SK-N-MC (cell line): ENCODE measurements at regions not wholly inside any gene's neighbourhood (a gene's known extent, or its start where the extent isn't known, plus 50 kb on each side); places are given as distances from the start of the nearest gene placed in this dataset.
"Not testable (repeated sequence)": the region's sequence is repeated elsewhere in the genome, so short reads cannot be mapped to it uniquely, and the experiment has no call there.

ENCODE experiments used
- DNase-seq: peaks from one replicate; pipeline ENCODE4 v3.0.0-alpha.2; 2011; ENCODE audit warnings: low read depth, low spot score
- H3K27ac ChIP-seq: fragments of 200-600 bp; sonication (generic); 2 replicates; pipeline ENCODE4 v1.5.1; 2016; ENCODE audit warnings: mixed run types
- H3K36me3 ChIP-seq: fragments of 200-600 bp; sonication (generic); 2 replicates; pipeline ENCODE4 v1.6.1; 2017; ENCODE audit warnings: antibody characterized with exemption, low read length, mixed read lengths; ENCODE audit not compliant: insufficient read depth
- H3K4me3 ChIP-seq: fragments of 200-600 bp; sonication (generic); 2 replicates; pipeline ENCODE4 v1.5.1; 2016
- H3K9ac ChIP-seq: fragments of 200-600 bp; sonication (generic); 2 replicates; pipeline ENCODE4 v1.8.0; 2017; ENCODE audit warnings: mixed run types, mixed read lengths; ENCODE audit not compliant: insufficient read length
- H3K9me3 ChIP-seq: fragments of 200-600 bp; sonication (generic); 2 replicates; pipeline ENCODE4 v1.6.1; 2017; ENCODE audit warnings: low read depth, mild to moderate bottlenecking, antibody characterized with exemption, low read length, moderate library complexity, mixed read lengths
- EZH2 ChIP-seq: fragments of 200-600 bp; sonication (generic); IDR thresholded peaks from one replicate; pipeline ENCODE4 v1.6.1; 2017; ENCODE audit warnings: antibody characterized with exemption
- FOXP2 ChIP-seq: optimal IDR thresholded peaks from 2 replicates; pipeline ENCODE3; 2011; ENCODE audit warnings: mild to moderate bottlenecking, moderate library complexity; ENCODE audit not compliant: insufficient read depth; ENCODE audit errors: extremely low read length, control extremely low read depth
- POLR2AphosphoS5 ChIP-seq: IDR thresholded peaks from 2 replicates; pipeline ENCODE4 v1.6.1; 2012; ENCODE audit warnings: mild to moderate bottlenecking, low read depth, low read length, borderline replicate concordance

DNA sequence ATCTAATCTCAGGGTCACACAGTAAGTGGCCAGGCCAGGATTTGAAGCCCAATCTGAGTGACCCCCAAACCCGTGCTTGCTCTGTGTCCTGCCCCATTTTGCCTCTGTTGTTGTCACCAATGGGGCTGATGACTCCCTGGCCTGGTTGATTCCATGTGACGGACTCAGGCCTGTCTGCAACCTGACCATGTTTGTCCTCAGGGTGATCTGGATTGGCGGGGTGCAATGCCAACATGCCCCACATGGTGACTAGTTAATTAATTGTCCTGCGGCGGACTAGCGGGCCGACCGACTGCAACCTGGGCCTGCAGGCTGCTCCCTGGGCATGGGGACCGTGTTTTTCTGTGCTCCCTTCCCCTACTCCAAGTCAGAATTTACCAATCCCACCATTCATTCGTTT lies 256.3 kb downstream of the MATN1 start:
- no peak for DNase-seq
- H3K36me3 ChIP-seq = no peaks in the 10 kb centered on the region
- no peak overlapping the region for H3K27ac ChIP-seq
- H3K4me3 ChIP-seq = no peak overlapping the region
- no peak overlapping the region for H3K9ac ChIP-seq
- H3K9me3 ChIP-seq = no peaks in the 10 kb centered on the region
- TF ChIP-seq POLR2AphosphoS5 (no peak), EZH2 (no peak), FOXP2 (no peak)

DNA sequence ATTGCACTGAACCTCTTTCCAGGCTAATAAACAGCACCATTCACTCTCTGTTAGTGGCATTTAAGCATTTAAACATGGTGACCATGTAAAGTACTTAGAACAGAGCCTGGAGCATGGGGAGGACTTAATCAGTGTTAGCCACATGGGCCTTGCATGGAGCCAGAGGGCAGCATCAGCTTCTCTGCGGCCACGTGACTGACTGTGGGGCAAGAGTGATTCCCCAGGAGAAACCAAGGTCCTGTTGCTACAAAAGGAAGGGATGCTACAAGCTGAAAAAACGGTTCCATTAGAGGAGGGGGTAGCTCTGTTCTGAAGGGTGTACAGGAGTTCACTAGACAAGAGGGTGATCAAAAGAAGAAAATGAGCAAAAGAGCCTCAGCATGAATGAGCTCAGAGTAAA lies 256.8 kb downstream of the MATN1 start:
- Histone ChIP-seq H3K4me3 (no peak overlapping the region), H3K9ac (no peak overlapping the region), H3K9me3 (no peaks in the 10 kb centered on the region), H3K36me3 (no peaks in the 10 kb centered on the region), H3K27ac (no peak overlapping the region)
- no peak for DNase-seq
- no peak for TF ChIP-seq FOXP2
- TF ChIP-seq EZH2 = no peak
- no peak for TF ChIP-seq POLR2AphosphoS5

DNA sequence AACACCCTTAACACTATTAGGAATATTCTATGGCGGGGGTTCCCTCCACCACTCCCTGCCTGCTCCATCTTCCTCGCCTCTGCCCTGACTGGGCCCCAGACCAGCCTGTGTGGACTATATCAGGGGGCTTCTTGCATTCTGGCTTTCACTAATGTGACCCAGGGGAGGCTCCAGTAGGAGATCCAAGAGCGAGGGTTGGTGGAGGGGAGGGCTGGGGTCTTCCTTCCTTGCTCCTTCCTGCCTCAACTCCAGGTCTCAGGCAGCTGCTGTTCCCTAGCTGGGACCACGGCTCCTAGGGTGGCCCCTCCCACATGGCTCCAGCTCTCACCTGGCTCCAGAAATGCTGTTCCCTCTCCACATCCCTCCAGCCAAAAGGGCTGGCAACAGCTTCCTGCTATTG lies 257.4 kb downstream of the MATN1 start:
- no peaks in the 10 kb centered on the region for H3K36me3 ChIP-seq
- H3K4me3 ChIP-seq = no peak overlapping the region
- no peak overlapping the region for H3K9ac ChIP-seq
- DNase-seq = no peak
- no peaks in the 10 kb centered on the region for H3K9me3 ChIP-seq
- TF ChIP-seq FOXP2 (no peak), EZH2 (no peak), POLR2AphosphoS5 (no peak)
- no peak overlapping the region for H3K27ac ChIP-seq

DNA sequence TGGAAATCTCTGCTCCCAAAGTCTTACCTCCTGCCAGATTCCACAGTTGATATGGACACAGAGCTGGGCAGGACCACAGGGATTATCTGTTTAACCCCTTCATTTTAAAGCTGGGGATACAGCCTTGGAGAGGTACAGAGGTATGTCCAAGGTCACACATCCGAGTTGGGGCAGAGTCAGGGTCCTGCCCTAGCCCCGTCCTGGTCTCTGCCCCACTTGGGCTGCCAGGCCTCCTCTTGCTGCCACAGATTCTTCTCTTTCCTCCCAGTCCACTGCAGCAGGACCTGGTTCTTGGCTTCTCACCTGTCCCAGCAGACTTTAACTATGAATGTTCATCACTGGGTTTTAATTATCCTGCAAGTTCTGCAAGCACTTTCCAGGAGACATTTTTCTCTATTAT lies 258.3 kb downstream of the MATN1 start:
- H3K9ac ChIP-seq = no peak overlapping the region
- TF ChIP-seq EZH2 (no peak), FOXP2 (no peak), POLR2AphosphoS5 (no peak)
- no peaks in the 10 kb centered on the region for H3K36me3 ChIP-seq
- DNase-seq = no peak
- no peak overlapping the region for H3K27ac ChIP-seq
- no peak overlapping the region for H3K4me3 ChIP-seq
- no peaks in the 10 kb centered on the region for H3K9me3 ChIP-seq

DNA sequence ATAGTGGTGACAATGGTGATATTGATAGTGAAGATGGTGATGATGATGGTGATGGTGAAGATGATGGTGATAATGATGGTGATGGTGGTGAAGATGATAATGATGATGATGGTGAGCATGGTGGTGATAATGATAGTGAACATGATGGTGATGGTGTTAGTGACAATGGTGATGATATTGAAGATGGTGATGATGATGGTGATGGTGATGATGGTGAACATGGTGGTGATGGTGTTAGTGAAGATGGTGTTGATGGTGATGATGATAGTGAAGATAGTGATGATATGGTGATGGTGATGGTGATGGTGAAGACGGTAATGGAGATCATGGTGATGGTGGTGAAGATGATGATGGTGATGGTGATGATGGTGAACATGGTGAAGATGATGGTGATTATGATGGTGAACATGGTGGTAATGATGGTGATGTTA lies 259.2 kb downstream of the MATN1 start:
- DNase-seq = no peak
- no peak overlapping the region for H3K4me3 ChIP-seq
- no peak overlapping the region for H3K27ac ChIP-seq
- TF ChIP-seq EZH2 (no peak), FOXP2 (no peak), POLR2AphosphoS5 (no peak)
- no peaks in the 10 kb centered on the region for H3K9me3 ChIP-seq
- H3K9ac ChIP-seq = no peak overlapping the region
- no peaks in the 10 kb centered on the region for H3K36me3 ChIP-seq

DNA sequence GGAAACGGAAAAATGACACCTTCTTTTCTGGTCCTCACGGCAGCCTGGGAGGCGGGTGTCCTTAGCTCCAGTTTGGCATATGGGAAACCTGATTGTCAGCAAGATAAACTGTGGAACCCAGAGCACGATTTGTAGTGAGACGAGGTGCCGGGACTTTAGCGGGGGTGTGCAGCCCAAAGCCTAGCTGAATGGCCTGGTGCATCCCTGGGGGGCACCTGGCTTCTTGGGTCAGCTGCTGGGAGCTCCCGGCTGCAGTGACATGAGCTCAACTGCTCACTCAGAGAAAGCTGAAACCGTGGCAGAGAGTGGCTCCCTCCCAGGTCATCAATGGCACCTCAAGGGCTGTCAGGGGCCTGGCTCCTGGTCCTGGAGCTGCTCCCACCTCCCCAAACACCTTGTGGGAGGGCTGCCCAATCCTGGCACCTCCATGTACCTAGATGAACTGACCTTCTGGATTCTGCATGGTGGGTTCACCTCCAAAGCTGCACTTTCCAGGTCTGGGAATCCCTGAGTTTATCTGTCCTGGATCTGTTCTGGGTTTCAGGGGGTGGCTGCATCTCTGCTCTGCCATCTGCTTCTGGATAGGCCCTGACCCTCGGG lies 260.5 kb downstream of the MATN1 start:
- Histone ChIP-seq H3K4me3 (no peak overlapping the region), H3K27ac (no peak overlapping the region), H3K9ac (no peak overlapping the region), H3K9me3 (no peaks in the 10 kb centered on the region), H3K36me3 (no peaks in the 10 kb centered on the region)
- DNase-seq = no peak
- no peak for TF ChIP-seq FOXP2
- TF ChIP-seq EZH2 = no peak
- no peak for TF ChIP-seq POLR2AphosphoS5

DNA sequence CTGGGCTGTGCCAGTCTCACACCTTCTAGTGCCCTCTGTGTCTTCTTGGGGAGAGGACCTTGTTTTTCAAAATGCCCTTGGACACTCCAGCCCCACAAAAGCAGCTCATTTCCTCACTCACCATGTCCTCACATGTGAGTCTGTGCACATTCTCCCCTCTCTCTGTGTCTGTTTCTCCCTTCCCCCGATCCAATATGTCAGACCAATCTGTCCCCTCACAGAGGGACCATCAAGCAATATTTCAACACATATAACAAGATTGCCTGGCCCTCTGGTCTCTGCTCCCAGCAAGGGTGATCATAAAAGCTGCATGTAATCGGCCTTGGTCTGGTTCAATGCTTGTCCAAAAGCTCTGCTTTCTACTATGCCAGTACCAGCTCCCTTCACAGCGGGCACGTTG lies 261.2 kb downstream of the MATN1 start:
- Histone ChIP-seq H3K9ac (no peak overlapping the region), H3K27ac (no peak overlapping the region), H3K9me3 (no peaks in the 10 kb centered on the region), H3K4me3 (no peak overlapping the region), H3K36me3 (no peaks in the 10 kb centered on the region)
- DNase-seq = no peak
- TF ChIP-seq EZH2 = no peak
- no peak for TF ChIP-seq POLR2AphosphoS5
- TF ChIP-seq FOXP2 = no peak

DNA sequence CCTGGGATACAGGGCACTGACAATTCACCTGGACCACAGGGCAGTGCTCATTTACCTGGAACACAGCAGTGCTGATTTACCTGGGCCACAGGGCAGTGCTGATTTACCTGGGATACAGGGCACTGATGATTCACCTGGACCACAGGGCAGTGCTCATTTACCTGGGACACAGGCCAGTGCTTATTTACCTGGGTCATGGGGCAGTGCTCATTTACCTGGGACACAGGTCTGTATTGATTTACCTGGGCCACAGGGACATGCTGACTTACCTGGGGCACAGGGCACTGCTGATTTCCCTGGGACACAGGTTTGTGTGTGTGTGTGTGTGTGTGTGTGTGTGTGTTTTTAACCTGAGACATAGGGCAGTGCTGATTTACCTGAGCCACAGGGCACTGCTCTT lies 261.7 kb downstream of the MATN1 start:
- no peak for TF ChIP-seq POLR2AphosphoS5
- no peak for TF ChIP-seq FOXP2
- TF ChIP-seq EZH2 = no peak
- no peaks in the 10 kb centered on the region for H3K36me3 ChIP-seq
- H3K27ac ChIP-seq = no peak overlapping the region
- no peak for DNase-seq
- H3K4me3 ChIP-seq = no peak overlapping the region
- no peak overlapping the region for H3K9ac ChIP-seq
- no peaks in the 10 kb centered on the region for H3K9me3 ChIP-seq

DNA sequence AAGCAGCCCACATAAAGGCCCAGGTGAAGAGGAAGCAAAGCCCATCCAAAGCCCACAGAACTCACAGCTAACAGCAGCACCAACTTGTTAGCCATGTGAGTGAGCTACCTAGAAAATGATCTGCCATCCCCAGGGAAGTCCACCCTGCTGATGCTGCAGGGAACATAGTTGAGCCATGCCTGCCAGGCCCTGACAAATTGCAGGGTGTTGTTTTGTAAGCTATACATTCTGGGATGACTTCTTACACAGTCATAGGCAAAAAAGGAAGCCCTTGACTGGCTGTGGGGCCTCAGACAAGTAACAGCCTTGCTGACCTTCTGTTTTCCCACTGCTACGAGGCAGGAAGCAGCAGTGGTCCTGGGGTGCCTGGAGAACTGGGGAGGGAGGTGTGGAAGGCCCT lies 262.7 kb downstream of the MATN1 start:
- DNase-seq = no peak
- Histone ChIP-seq H3K9ac (no peak overlapping the region), H3K27ac (no peak overlapping the region), H3K36me3 (no peaks in the 10 kb centered on the region), H3K4me3 (no peak overlapping the region), H3K9me3 (no peaks in the 10 kb centered on the region)
- TF ChIP-seq EZH2 = no peak
- no peak for TF ChIP-seq POLR2AphosphoS5
- TF ChIP-seq FOXP2 = no peak

DNA sequence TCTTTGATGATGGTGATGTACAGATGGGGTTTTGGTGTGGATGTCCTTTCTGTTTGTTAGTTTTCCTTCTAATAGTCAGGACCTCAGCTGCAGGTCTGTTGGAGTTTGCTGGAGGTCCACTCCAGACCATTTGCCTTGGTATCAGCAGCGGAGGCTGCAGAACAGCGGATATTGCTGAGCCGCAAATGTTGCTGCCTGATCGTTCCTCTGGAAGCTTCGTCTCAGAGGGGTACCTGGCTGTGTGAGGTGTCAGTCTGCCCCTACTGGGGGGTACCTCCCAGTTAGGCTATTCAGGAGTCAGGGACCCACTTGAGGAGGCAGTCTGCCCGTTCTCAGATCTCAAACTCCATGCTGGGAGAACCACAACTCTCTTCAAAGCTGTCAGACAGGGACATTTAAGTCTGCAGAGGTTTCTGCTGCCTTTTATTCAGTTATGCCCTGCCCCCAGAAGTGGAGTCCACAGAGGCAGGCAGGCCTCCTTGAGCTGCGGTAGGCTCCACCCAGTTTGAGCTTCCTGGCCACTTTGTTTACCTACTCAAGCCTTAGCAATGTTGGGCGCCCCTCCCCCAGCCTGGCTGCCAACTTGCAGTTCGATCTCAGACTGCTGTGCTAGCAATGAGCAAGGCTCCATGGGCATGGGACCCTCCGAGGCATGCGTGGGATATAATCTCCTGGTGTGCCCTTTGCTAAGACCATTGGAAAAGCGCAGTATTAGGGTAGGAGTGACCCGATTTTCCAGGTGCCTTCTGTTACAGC lies 264.5 kb downstream of the MATN1 start:
- DNase-seq, H3K27ac ChIP-seq, H3K9me3 ChIP-seq, H3K36me3 ChIP-seq, H3K4me3 ChIP-seq, H3K9ac ChIP-seq: not testable (repeated sequence)
